ENCODE measurements at regions not wholly inside any gene's neighbourhood (a gene's known extent, or its start where the extent isn't known, plus 50 kb on each side); places are given as distances from the start of the nearest gene placed in this dataset.
"Not testable (repeated sequence)": the region's sequence is repeated elsewhere in the genome, so short reads cannot be mapped to it uniquely, and the experiment has no call there.

GRCh38 chr4:154025110-154025509 lies 236.2 kb upstream of the SFRP2 start:
- Histone ChIP-seq H3K27me3 (no peaks in the 10 kb centered on the region), H3K4me3 (no peak overlapping the region), H3K9me3 (no peaks in the 10 kb centered on the region), H3K27ac (no peak overlapping the region), H3K36me3 (no peaks in the 10 kb centered on the region), H3K4me1 (no peaks in the 10 kb centered on the region)
- WGBS, 2 donors, result 66 to 80% methylated on average over 2 of the region's 2 CpGs
- TF ChIP-seq EP300 (IDR thresholded peaks at IDR 0.05) (no peak), POLR2A (IDR thresholded peaks at IDR 0.05) (no peak), POLR2AphosphoS5 (IDR thresholded peaks at IDR 0.05) (no peak)
- TF ChIP-seq, protein P1, sequence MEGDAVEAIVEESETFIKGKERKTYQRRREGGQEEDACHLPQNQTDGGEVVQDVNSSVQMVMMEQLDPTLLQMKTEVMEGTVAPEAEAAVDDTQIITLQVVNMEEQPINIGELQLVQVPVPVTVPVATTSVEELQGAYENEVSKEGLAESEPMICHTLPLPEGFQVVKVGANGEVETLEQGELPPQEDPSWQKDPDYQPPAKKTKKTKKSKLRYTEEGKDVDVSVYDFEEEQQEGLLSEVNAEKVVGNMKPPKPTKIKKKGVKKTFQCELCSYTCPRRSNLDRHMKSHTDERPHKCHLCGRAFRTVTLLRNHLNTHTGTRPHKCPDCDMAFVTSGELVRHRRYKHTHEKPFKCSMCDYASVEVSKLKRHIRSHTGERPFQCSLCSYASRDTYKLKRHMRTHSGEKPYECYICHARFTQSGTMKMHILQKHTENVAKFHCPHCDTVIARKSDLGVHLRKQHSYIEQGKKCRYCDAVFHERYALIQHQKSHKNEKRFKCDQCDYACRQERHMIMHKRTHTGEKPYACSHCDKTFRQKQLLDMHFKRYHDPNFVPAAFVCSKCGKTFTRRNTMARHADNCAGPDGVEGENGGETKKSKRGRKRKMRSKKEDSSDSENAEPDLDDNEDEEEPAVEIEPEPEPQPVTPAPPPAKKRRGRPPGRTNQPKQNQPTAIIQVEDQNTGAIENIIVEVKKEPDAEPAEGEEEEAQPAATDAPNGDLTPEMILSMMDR (IDR thresholded peaks at IDR 0.05), result no peak
- intact Hi-C loops (cut with DNase I), result no loop called here
- DNase-seq, result no peak

DNA sequence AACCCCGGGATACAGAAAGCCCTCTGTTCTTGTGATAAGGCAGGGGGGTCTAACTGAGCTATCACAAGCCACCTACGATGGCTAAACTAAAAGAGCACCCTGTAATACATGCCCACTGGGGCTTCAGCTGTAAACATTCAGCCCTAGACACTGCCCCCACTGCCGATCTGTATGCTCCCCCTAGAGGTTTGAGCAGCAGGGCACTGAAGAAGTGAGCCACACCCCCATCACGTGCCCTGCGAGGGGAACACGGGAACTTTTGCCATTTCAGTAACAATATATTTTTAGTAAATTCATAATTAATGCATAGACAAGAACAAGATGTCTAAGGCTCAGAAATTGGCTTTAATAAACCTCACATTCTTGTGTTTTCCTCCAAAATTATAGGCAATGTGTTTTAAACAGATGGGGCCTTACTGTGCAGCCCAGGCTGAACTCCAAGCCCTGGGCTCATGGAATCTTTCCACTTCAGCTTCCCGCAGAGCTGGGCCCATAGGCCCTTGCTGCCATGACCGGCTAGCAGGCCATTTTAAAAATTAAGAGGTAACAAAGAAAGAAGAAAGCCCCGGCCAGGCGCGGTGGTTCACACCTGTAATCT lies 235.3 kb upstream of the SFRP2 start:
- Histone ChIP-seq H3K27ac (no peak overlapping the region), H3K36me3 (no peaks in the 10 kb centered on the region), H3K9me3 (no peaks in the 10 kb centered on the region), H3K4me3 (no peak overlapping the region), H3K4me1 (no peaks in the 10 kb centered on the region), H3K27me3 (no peaks in the 10 kb centered on the region)
- intact Hi-C loops (cut with DNase I), result no loop called here
- WGBS, 2 donors, result 59 to 67% methylated on average over 11 of the region's 11 CpGs
- no peak for DNase-seq
- TF ChIP-seq POLR2A (IDR thresholded peaks at IDR 0.05) (no peak), EP300 (IDR thresholded peaks at IDR 0.05) (no peak), POLR2AphosphoS5 (IDR thresholded peaks at IDR 0.05) (no peak)
- TF ChIP-seq, protein P1 (IDR thresholded peaks at IDR 0.05), result no peak

DNA sequence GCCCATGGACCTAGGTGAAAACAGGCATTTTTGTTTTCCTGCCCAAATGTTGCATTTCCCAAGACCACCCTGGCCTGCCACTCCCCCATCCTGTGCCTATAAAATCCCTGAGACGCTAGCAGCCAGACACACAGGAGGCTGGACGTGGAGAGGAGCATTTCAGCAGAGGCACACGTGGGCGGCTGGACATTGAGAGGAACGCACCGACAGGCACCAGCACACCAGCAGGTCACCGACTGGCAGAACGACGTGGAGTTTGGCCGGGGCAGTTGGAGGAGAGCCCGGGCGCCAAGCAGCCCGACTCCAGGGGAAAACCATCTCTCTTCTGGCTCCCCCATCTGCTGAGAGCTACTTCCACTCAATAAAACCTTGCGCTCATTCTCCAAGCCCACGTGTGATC lies 234.8 kb upstream of the SFRP2 start:
- H3K27ac ChIP-seq; intact Hi-C loops (cut with DNase I); H3K4me3 ChIP-seq; H3K36me3 ChIP-seq; H3K27me3 ChIP-seq; DNase-seq; H3K9me3 ChIP-seq; H3K4me1 ChIP-seq: not testable (repeated sequence)
- WGBS, 2 donors, result 78 to 88% methylated on average over 15 of the region's 15 CpGs

- no peaks in the 10 kb centered on the region for H3K36me3 ChIP-seq
- H3K4me1 ChIP-seq, result peaks cover 0 to 7% (median 3%) of the 10 kb centered on the region in 4 donors
- no peak for DNase-seq
- TF ChIP-seq, protein P1 (IDR thresholded peaks at IDR 0.05), result no peak
- no peak for TF ChIP-seq POLR2AphosphoS5 (IDR thresholded peaks at IDR 0.05)
- no peak for TF ChIP-seq POLR2A (IDR thresholded peaks at IDR 0.05)
- TF ChIP-seq EP300 (IDR thresholded peaks at IDR 0.05), result no peak
- no peak overlapping the region for H3K27ac ChIP-seq
- intact Hi-C loops (cut with DNase I), result no loop called here
- H3K4me3 ChIP-seq, result no peak overlapping the region
- WGBS, 2 donors, result 90% methylated on average over 7 of the region's 7 CpGs
- H3K27me3 ChIP-seq, result no peaks in the 10 kb centered on the region
- H3K9me3 ChIP-seq, result no peaks in the 10 kb centered on the region
These were observed 230.9 kb upstream of the SFRP2 start for GRCh38 chr4:154019811-154020210.

DNA sequence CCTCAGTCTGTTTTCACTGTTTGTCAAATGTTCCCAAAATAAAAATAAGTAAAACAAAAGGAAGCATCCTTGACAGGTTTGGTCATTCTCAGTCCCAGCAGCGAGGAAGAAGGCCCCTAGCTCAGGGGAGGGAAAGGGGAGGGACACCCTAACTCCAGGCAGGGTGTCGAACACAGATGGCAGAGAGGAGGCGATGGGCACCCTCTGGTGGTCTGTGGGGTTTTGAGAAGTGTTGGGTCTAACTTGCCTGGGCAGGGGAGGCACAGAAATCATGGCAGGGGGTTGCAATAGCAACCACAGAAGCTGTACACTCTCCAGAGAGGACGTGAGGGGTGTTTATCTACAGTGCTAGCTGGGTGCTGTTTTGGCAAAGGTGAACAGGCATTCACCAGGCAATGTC lies 229.8 kb upstream of the SFRP2 start:
- H3K27me3 ChIP-seq, result no peaks in the 10 kb centered on the region
- intact Hi-C loops (cut with DNase I), result no loop called here
- H3K4me1 ChIP-seq, result peaks cover 0 to 14% (median 11%) of the 10 kb centered on the region in 4 donors
- H3K36me3 ChIP-seq, result no peaks in the 10 kb centered on the region
- 54 to 70% methylated on average over 4 of the region's 4 CpGs for WGBS, 2 donors
- no peak overlapping the region for H3K27ac ChIP-seq
- H3K9me3 ChIP-seq, result no peaks in the 10 kb centered on the region
- DNase-seq, result no peak
- no peak overlapping the region for H3K4me3 ChIP-seq
- no peak for TF ChIP-seq EP300 (IDR thresholded peaks at IDR 0.05)
- TF ChIP-seq, protein P1 (IDR thresholded peaks at IDR 0.05), result no peak
- TF ChIP-seq POLR2AphosphoS5 (IDR thresholded peaks at IDR 0.05), result no peak
- no peak for TF ChIP-seq POLR2A (IDR thresholded peaks at IDR 0.05)

Measured in sigmoid colon (tissue), 6 donors.